ENCODE measurements at regions not wholly inside any gene's neighbourhood (a gene's known extent, or its start where the extent isn't known, plus 50 kb on each side); places are given as distances from the start of the nearest gene placed in this dataset.

- no peak for DNase-seq (ENCODE audit: low read depth in 1 of 2, low spot score in 1 of 2)
- in situ Hi-C loops (cut with HindIII; ENCODE audit: low pct_unique_long_range_greater_than_20kb, low sequenced_read_pairs), result no loop called here
- no peak for TF ChIP-seq JUND (IDR thresholded peaks at IDR 0.05; ENCODE audit: low read depth)
Measured at GRCh38 chr13:107003911-107004310, 436.0 kb upstream of the ARGLU1 start.

- in situ Hi-C loops (cut with HindIII; ENCODE audit: low pct_unique_long_range_greater_than_20kb, low sequenced_read_pairs), result no loop called here
- no peak for TF ChIP-seq JUND (IDR thresholded peaks at IDR 0.05; ENCODE audit: low read depth)
- no peak for DNase-seq (ENCODE audit: low read depth in 1 of 2, low spot score in 1 of 2)
Measured at GRCh38 chr13:106998664-106999063, 430.7 kb upstream of the ARGLU1 start.

GRCh38 chr13:106997696-106998095 is 429.8 kb upstream of the ARGLU1 start:
- in situ Hi-C loops (cut with HindIII; ENCODE audit: low pct_unique_long_range_greater_than_20kb, low sequenced_read_pairs), result no loop called here
- TF ChIP-seq JUND (IDR thresholded peaks at IDR 0.05; ENCODE audit: low read depth), result no peak
- DNase-seq (ENCODE audit: low read depth in 1 of 2, low spot score in 1 of 2), result no peak

GRCh38 chr13:106996867-106997618 is 429.1 kb upstream of the ARGLU1 start:
- no peak for TF ChIP-seq JUND (IDR thresholded peaks at IDR 0.05; ENCODE audit: low read depth)
- peak in 1 of 2 experiments; percentile 48 for DNase-seq (ENCODE audit: low read depth in 1 of 2, low spot score in 1 of 2)
- in situ Hi-C loops (cut with HindIII; ENCODE audit: low pct_unique_long_range_greater_than_20kb, low sequenced_read_pairs), result no loop called here

- DNase-seq (ENCODE audit: low read depth in 1 of 2, low spot score in 1 of 2), result no peak
- in situ Hi-C loops (cut with HindIII; ENCODE audit: low pct_unique_long_range_greater_than_20kb, low sequenced_read_pairs), result no loop called here
- TF ChIP-seq JUND (IDR thresholded peaks at IDR 0.05; ENCODE audit: low read depth), result no peak
Measured at GRCh38 chr13:106990594-106990993, 422.7 kb upstream of the ARGLU1 start.

GRCh38 chr13:106989876-106990275 is 421.9 kb upstream of the ARGLU1 start:
- no peak for DNase-seq (ENCODE audit: low read depth in 1 of 2, low spot score in 1 of 2)
- TF ChIP-seq JUND (IDR thresholded peaks at IDR 0.05; ENCODE audit: low read depth), result no peak
- in situ Hi-C loops (cut with HindIII; ENCODE audit: low pct_unique_long_range_greater_than_20kb, low sequenced_read_pairs), result no loop called here

GRCh38 chr13:106987427-106987785 is 419.5 kb upstream of the ARGLU1 start:
- no peak for TF ChIP-seq JUND (IDR thresholded peaks at IDR 0.05; ENCODE audit: low read depth)

GRCh38 chr13:106986687-106987426 is 418.9 kb upstream of the ARGLU1 start:
- in situ Hi-C loops (cut with HindIII; ENCODE audit: low pct_unique_long_range_greater_than_20kb, low sequenced_read_pairs), result no loop called here
- TF ChIP-seq JUND (IDR thresholded peaks at IDR 0.05; ENCODE audit: low read depth), result no peak
- DNase-seq (ENCODE audit: low read depth in 1 of 2, low spot score in 1 of 2), result no peak

More at GRCh38 chr13:106987427-106987785, 419.5 kb upstream of the ARGLU1 start:
- DNase-seq (ENCODE audit: low read depth in 1 of 2, low spot score in 1 of 2), result no peak
- in situ Hi-C loops (cut with HindIII; ENCODE audit: low pct_unique_long_range_greater_than_20kb, low sequenced_read_pairs), result no loop called here

GRCh38 chr13:106986033-106986484 is 418.1 kb upstream of the ARGLU1 start:
- DNase-seq (ENCODE audit: low read depth in 1 of 2, low spot score in 1 of 2), result peak in 1 of 2 experiments; percentile 1
- in situ Hi-C loops (cut with HindIII; ENCODE audit: low pct_unique_long_range_greater_than_20kb, low sequenced_read_pairs), result no loop called here
- TF ChIP-seq JUND (IDR thresholded peaks at IDR 0.05; ENCODE audit: low read depth), result no peak

GRCh38 chr13:106985481-106985880 is 417.5 kb upstream of the ARGLU1 start:
- in situ Hi-C loops (cut with HindIII; ENCODE audit: low pct_unique_long_range_greater_than_20kb, low sequenced_read_pairs), result no loop called here
- no peak for TF ChIP-seq JUND (IDR thresholded peaks at IDR 0.05; ENCODE audit: low read depth)
- no peak for DNase-seq (ENCODE audit: low read depth in 1 of 2, low spot score in 1 of 2)

- no peak for TF ChIP-seq JUND (IDR thresholded peaks at IDR 0.05; ENCODE audit: low read depth)
- no peak for DNase-seq (ENCODE audit: low read depth in 1 of 2, low spot score in 1 of 2)
- in situ Hi-C loops (cut with HindIII; ENCODE audit: low pct_unique_long_range_greater_than_20kb, low sequenced_read_pairs), result no loop called here
Measured at GRCh38 chr13:106981051-106981450, 413.1 kb upstream of the ARGLU1 start.

- in situ Hi-C loops (cut with HindIII; ENCODE audit: low pct_unique_long_range_greater_than_20kb, low sequenced_read_pairs), result no loop called here
- no peak for TF ChIP-seq JUND (IDR thresholded peaks at IDR 0.05; ENCODE audit: low read depth)
- no peak for DNase-seq (ENCODE audit: low read depth in 1 of 2, low spot score in 1 of 2)
Measured at GRCh38 chr13:106967391-106967790, 399.5 kb upstream of the ARGLU1 start.

- no peak for DNase-seq (ENCODE audit: low read depth in 1 of 2, low spot score in 1 of 2)
- no peak for TF ChIP-seq JUND (IDR thresholded peaks at IDR 0.05; ENCODE audit: low read depth)
- in situ Hi-C loops (cut with HindIII; ENCODE audit: low pct_unique_long_range_greater_than_20kb, low sequenced_read_pairs), result no loop called here
Measured at GRCh38 chr13:106963151-106963550, 395.2 kb upstream of the ARGLU1 start.
